H1 (cell line): ENCODE measurements at regions not wholly inside any gene's neighbourhood (a gene's known extent, or its start where the extent isn't known, plus 50 kb on each side); places are given as distances from the start of the nearest gene placed in this dataset.

Source experiments
- CTCF ChIA-PET: fragments of 300-600 bp; sonication (Branson Sonifier 250); formaldehyde crosslinking; loops from one replicate; lab custom pipeline; 2021; ENCODE audit not compliant: partially characterized antibody; lab: Charles Lee
- POLR2A ChIA-PET: fragments of 300-600 bp; sonication (Branson Sonifier 250); formaldehyde crosslinking; loops from one replicate; lab custom pipeline; 2021; ENCODE audit warnings: inconsistent platforms; ENCODE audit not compliant: partially characterized antibody; lab: Charles Lee
- DNase-seq, 2 experiments: peaks; one replicate each; pipeline versions ENCODE4 v3.0.0 to v3.0.0-alpha.2; 2010 to 2022; ENCODE audit warnings: low spot score in 2 of 2, low read depth in 1 of 2, mixed read lengths in 1 of 2
- FAIRE-seq: peaks from 2 replicates; lab custom pipeline; 2011; peaks lifted over from hg19 to GRCh38; lab: Jason Lieb, UNC
- H2AFZ ChIP-seq: 2 replicates; pipeline ENCODE4 v1.8.1; 2012; ENCODE audit warnings: low read length, inconsistent platforms
- H2AK5ac ChIP-seq: 2 replicates; pipeline ENCODE4 v1.6.1; 2013; ENCODE audit warnings: low read depth, low read length
- H2BK120ac ChIP-seq: replicated peaks from 2 replicates; pipeline ENCODE3; 2013; ENCODE audit warnings: low read depth, low read length, inconsistent platforms
- H2BK12ac ChIP-seq: 2 replicates; pipeline ENCODE4 v1.6.1; 2013; ENCODE audit warnings: low read depth, low read length
- H2BK15ac ChIP-seq: 2 replicates; pipeline ENCODE4 v1.6.1; 2013; ENCODE audit warnings: low read length
- H2BK20ac ChIP-seq: 2 replicates; pipeline ENCODE4 v1.6.1; 2013; ENCODE audit warnings: low read length
- H2BK5ac ChIP-seq: 2 replicates; pipeline ENCODE4 v1.6.1; 2013; ENCODE audit warnings: low read depth, low read length
- H3K14ac ChIP-seq: 2 replicates; pipeline ENCODE4 v1.6.1; 2013; ENCODE audit warnings: inconsistent platforms; ENCODE audit not compliant: insufficient read length
- H3K18ac ChIP-seq: 2 replicates; pipeline ENCODE4 v1.6.1; 2013; ENCODE audit warnings: low read length; ENCODE audit errors: extremely low read depth
- H3K23ac ChIP-seq: 2 replicates; pipeline ENCODE4 v1.6.1; 2013; ENCODE audit warnings: inconsistent platforms; ENCODE audit not compliant: insufficient read length
- H3K23me2 ChIP-seq: 2 replicates; pipeline ENCODE4 v1.6.1; 2013; ENCODE audit warnings: low read depth, low read length
- H3K27ac ChIP-seq: 2 replicates; pipeline ENCODE4 v1.6.1; 2011; ENCODE audit warnings: low read depth, low read length, inconsistent platforms
- H3K27me3 ChIP-seq, 4 experiments: replicated peaks in 1 of 4; 1 replicate in 1 of 4; 2 replicates in 3 of 4; pipeline versions ENCODE4 v1.6.1 to v1.8.1; 2011 to 2013; ENCODE audit warnings: low read length in 3 of 4, mild to moderate bottlenecking in 3 of 4, inconsistent platforms in 2 of 4, mixed read lengths in 2 of 4, moderate library complexity in 1 of 4; ENCODE audit not compliant: control insufficient read depth in 3 of 4, insufficient read depth in 3 of 4; ENCODE audit errors: extremely low read depth in 1 of 4
- H3K36me3 ChIP-seq, 4 experiments: 2 replicates each; pipeline versions ENCODE4 v1.6.1 to v1.8.1; 2011 to 2013; ENCODE audit warnings: mild to moderate bottlenecking in 4 of 4, low read length in 3 of 4, moderate library complexity in 2 of 4, control low read depth in 1 of 4, inconsistent platforms in 1 of 4; ENCODE audit not compliant: insufficient read depth in 4 of 4, control insufficient read depth in 2 of 4
- H3K4ac ChIP-seq: replicated peaks from 2 replicates; pipeline ENCODE3; 2013; ENCODE audit warnings: low read length, low read depth, mixed read lengths, inconsistent platforms; ENCODE audit not compliant: insufficient read length
- H3K4me1 ChIP-seq, 4 experiments: replicated peaks in 1 of 4; 1 replicate in 1 of 4; 2 replicates in 3 of 4; pipeline versions ENCODE4 v1.6.1 to v1.8.1; 2011 to 2013; ENCODE audit warnings: low read length in 3 of 4, inconsistent platforms in 2 of 4, mixed read lengths in 1 of 4; ENCODE audit not compliant: insufficient read depth in 4 of 4, control insufficient read depth in 3 of 4
- H3K4me2 ChIP-seq, 2 experiments: 2 replicates each; pipeline versions ENCODE4 v1.6.1 to v1.8.1; 2011 to 2013; ENCODE audit warnings: low read depth in 2 of 2, low read length in 2 of 2, control low read depth in 1 of 2, inconsistent platforms in 1 of 2, mild to moderate bottlenecking in 1 of 2; ENCODE audit not compliant: insufficient read depth in 1 of 2
- H3K4me3 ChIP-seq, 4 experiments: fragments of 200-600, 300-600 bp in 1 of 4; sonication (generic), shearing (Covaris generic), sonication (Bioruptor Twin) in 1 of 4; 2 replicates each; pipeline versions ENCODE4 v1.5.1 to v1.8.1; 2011 to 2016; ENCODE audit warnings: low read length in 4 of 4, low read depth in 3 of 4, control low read depth in 2 of 4, inconsistent platforms in 2 of 4, mild to moderate bottlenecking in 2 of 4, mixed read lengths in 1 of 4, moderate library complexity in 1 of 4; ENCODE audit not compliant: insufficient read depth in 2 of 4; ENCODE audit errors: extremely low read depth in 1 of 4
- H3K56ac ChIP-seq: replicated peaks from 2 replicates; pipeline ENCODE3; 2013; ENCODE audit warnings: low read depth, mild to moderate bottlenecking, mixed read lengths, low read length, inconsistent platforms; ENCODE audit not compliant: insufficient read length
- H3K79me1 ChIP-seq: 2 replicates; pipeline ENCODE4 v1.6.1; 2013; ENCODE audit warnings: low read depth, low read length, control low read depth
- H3K79me2 ChIP-seq, 2 experiments: 2 replicates each; pipeline versions ENCODE4 v1.6.1 to v1.8.1; 2012 to 2013; ENCODE audit warnings: low read length in 2 of 2, mild to moderate bottlenecking in 2 of 2, inconsistent platforms in 1 of 2; ENCODE audit not compliant: insufficient read depth in 2 of 2, control insufficient read depth in 1 of 2
- H3K9ac ChIP-seq, 4 experiments: replicated peaks in 1 of 4; 1 replicate in 1 of 4; 2 replicates in 3 of 4; pipeline versions ENCODE4 v1.6.1 to v1.8.1; 2011 to 2013; ENCODE audit warnings: low read depth in 3 of 4, low read length in 3 of 4, control low read depth in 2 of 4, mild to moderate bottlenecking in 2 of 4, moderate library complexity in 2 of 4, inconsistent platforms in 1 of 4; ENCODE audit errors: extremely low read depth in 1 of 4
- H3K9me3 ChIP-seq, 2 experiments: 2 replicates each; pipeline versions ENCODE4 v1.6.1 to v1.8.1; 2012 to 2013; ENCODE audit warnings: mild to moderate bottlenecking in 2 of 2, moderate library complexity in 2 of 2, control low read depth in 1 of 2, inconsistent platforms in 1 of 2, low read depth in 1 of 2, low read length in 1 of 2, mixed read lengths in 1 of 2; ENCODE audit not compliant: insufficient read depth in 2 of 2
- H4K20me1 ChIP-seq, 2 experiments: replicated peaks in 1 of 2; 2 replicates each; pipeline versions ENCODE3 to v1.8.1; 2011 to 2013; ENCODE audit warnings: inconsistent platforms in 2 of 2, low read length in 2 of 2, mild to moderate bottlenecking in 1 of 2; ENCODE audit not compliant: insufficient read depth in 2 of 2, control insufficient read depth in 1 of 2
- H4K5ac ChIP-seq: 2 replicates; pipeline ENCODE4 v1.6.1; 2013; ENCODE audit warnings: low read length, low read depth, mixed read lengths, inconsistent platforms; ENCODE audit not compliant: insufficient read length
- H4K8ac ChIP-seq: 2 replicates; pipeline ENCODE4 v1.8.0; 2013; ENCODE audit warnings: mild to moderate bottlenecking, moderate library complexity, low read length, inconsistent platforms; ENCODE audit not compliant: insufficient read depth; ENCODE audit errors: extremely low read depth
- H4K91ac ChIP-seq: replicated peaks from 2 replicates; pipeline ENCODE3; 2013; ENCODE audit warnings: low read length, mixed read lengths, inconsistent platforms; ENCODE audit not compliant: insufficient read length
- BACH1 ChIP-seq: IDR thresholded peaks from 2 replicates; pipeline ENCODE4 v1.6.1; 2012; ENCODE audit warnings: low read length, improper control_type of control experiment
- JUND ChIP-seq: IDR thresholded peaks from 2 replicates; pipeline ENCODE4 v1.6.1; 2011; ENCODE audit warnings: mild to moderate bottlenecking, improper control_type of control experiment, low read length
- NANOG ChIP-seq: IDR thresholded peaks from 2 replicates; pipeline ENCODE4 v1.6.1; 2011; ENCODE audit warnings: low read length, low read depth, mild to moderate bottlenecking, inconsistent platforms; ENCODE audit not compliant: insufficient read depth, poor library complexity, severe bottlenecking
- RBBP5 ChIP-seq: IDR thresholded peaks from 2 replicates; pipeline ENCODE4 v1.7.1; 2012; ENCODE audit warnings: low read depth, mild to moderate bottlenecking, inconsistent platforms, low read length, moderate library complexity, borderline replicate concordance
- SIN3A ChIP-seq, 2 experiments: IDR thresholded peaks in 1 of 2; conservative IDR thresholded peaks in 1 of 2; 2 replicates each; pipeline ENCODE4 v1.6.1; 2011 to 2012; ENCODE audit warnings: low read length in 2 of 2, improper control_type of control experiment in 1 of 2, low read depth in 1 of 2, mild to moderate bottlenecking in 1 of 2
- SRF ChIP-seq: IDR thresholded peaks from 2 replicates; pipeline ENCODE4 v1.6.1; 2011; ENCODE audit warnings: mild to moderate bottlenecking, low read depth, low read length, moderate library complexity
- USF2 ChIP-seq: IDR thresholded peaks from 2 replicates; pipeline ENCODE4 v1.6.1; 2011; ENCODE audit warnings: low read length, improper control_type of control experiment
- WGBS, 2 experiments: shearing (Covaris generic) in 1 of 2; methylation state at CpG; one replicate each; pipeline versions ENCODE4 v1.1.6 to v1.1.7; 2013 to 2015; ENCODE audit warnings: low lambda C conversion rate in 2 of 2, mixed read lengths in 2 of 2, inconsistent platforms in 1 of 2, low coverage in 1 of 2, missing lambda C conversion rate in 1 of 2; ENCODE audit not compliant: insufficient replicate concordance in 2 of 2, insufficient coverage in 1 of 2, insufficient read length in 1 of 2; ENCODE audit errors: extremely low coverage in 1 of 2, missing lambda C conversion rate in 1 of 2; 5-methylcytosine and 5-hydroxymethylcytosine counted together

- H3K14ac ChIP-seq, result no peak overlapping the region
- no peak overlapping the region for H3K4ac ChIP-seq
- H3K4me1 ChIP-seq, result no peaks in the 10 kb centered on the region
- H3K27ac ChIP-seq, result no peak overlapping the region
- POLR2A ChIA-PET, result no interaction called here
- H3K9me3 ChIP-seq, result no peaks in the 10 kb centered on the region
- H3K56ac ChIP-seq, result no peak overlapping the region
- CTCF ChIA-PET, result interaction anchor here (1.0 to 1.5 kb wide), 3 partner anchors 9 to 296 kb away, joined by 3 read pairs; no protein-coding TSS in a partner anchor
- no peaks in the 10 kb centered on the region for H3K23me2 ChIP-seq
- H3K79me2 ChIP-seq, result no peaks in the 10 kb centered on the region
- no peak overlapping the region for H4K5ac ChIP-seq
- no peak overlapping the region for H3K4me2 ChIP-seq
- no peak overlapping the region for H3K18ac ChIP-seq
- DNase-seq (no peak), FAIRE-seq (no peak)
- H2BK15ac ChIP-seq, result no peak overlapping the region
- no peaks in the 10 kb centered on the region for H3K36me3 ChIP-seq
- H3K9ac ChIP-seq, result no peak overlapping the region
- no peak overlapping the region for H2BK120ac ChIP-seq
- H4K20me1 ChIP-seq, result no peaks in the 10 kb centered on the region
- no peak overlapping the region for H2AFZ ChIP-seq
- H4K8ac ChIP-seq, result no peak overlapping the region
- TF ChIP-seq USF2, result no peak
- no peak for TF ChIP-seq SRF
- TF ChIP-seq SIN3A (conservative IDR thresholded peaks at IDR 0.05 in 1 of 2, IDR thresholded peaks at IDR 0.05 in 1 of 2; ENCODE audit: low read depth in 1 of 2, low read length in 2 of 2), result no peak
- no peak for TF ChIP-seq BACH1
- no peak for TF ChIP-seq RBBP5
- no peak for TF ChIP-seq JUND
- no peak for TF ChIP-seq NANOG
- H2BK5ac ChIP-seq, result no peak overlapping the region
- H2BK20ac ChIP-seq, result no peak overlapping the region
- no peaks in the 10 kb centered on the region for H3K79me1 ChIP-seq
- WGBS, 2 experiments, result 95% methylated on average over 3 of the region's 3 CpGs; no CpG with 5 or more reads in 1 of the 2 experiments
- no peak overlapping the region for H2AK5ac ChIP-seq
- no peaks in the 10 kb centered on the region for H3K27me3 ChIP-seq
- H3K4me3 ChIP-seq, result no peak overlapping the region
- no peak overlapping the region for H3K23ac ChIP-seq
- no peak overlapping the region for H2BK12ac ChIP-seq
- no peak overlapping the region for H4K91ac ChIP-seq
Observed at GRCh38 chr5:111847052-111847925, 90.3 kb upstream of the NREP start.
